ENCODE measurements at regions not wholly inside any gene's neighbourhood (a gene's known extent, or its start where the extent isn't known, plus 50 kb on each side); places are given as distances from the start of the nearest gene placed in this dataset.
A peak's percentile ranks its signal among the peaks of the same experiment; 100 is the strongest.

DNA sequence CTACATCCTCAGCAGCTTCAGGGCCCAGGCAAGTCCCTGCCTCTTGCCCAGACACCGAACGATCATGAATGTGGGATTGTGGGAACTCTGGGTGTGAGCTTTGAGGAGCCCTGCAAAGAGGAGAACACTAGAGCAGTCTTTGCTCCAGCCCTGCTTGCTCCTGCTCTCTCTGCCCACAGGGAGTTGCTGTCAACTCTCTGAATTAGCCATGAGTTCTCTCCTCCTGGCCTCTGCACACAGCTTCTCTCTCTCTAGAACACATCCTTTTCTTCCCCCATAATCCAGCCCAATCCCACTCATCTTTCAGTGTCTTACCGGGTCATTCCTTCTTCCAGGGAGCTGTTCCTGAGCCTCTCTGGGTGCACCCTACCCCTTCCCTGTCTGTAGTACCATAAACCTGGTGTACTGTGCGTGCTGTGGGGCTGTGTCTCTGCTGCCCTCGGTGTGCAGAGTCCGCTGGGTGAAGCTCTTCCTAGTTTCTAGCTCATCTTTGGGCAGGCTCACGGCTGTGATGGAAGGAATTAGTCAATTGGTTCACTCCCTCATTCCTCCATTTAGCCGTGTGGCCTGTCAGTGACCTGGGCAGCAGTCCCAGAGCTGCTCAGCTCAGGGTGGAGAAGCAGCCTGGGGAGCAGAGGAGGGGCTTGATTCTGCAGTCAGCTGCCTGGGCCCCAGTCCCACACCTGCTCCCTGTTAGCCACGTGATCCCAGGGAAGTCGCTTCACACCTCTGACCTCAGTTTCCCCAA is 132.9 kb upstream of the HDAC4 start:
- DNase-seq, result peak; percentile 52
- ATAC-seq, result peak; percentile 85
- intact Hi-C loops (cut with micrococcal nuclease), result no loop called here

DNA sequence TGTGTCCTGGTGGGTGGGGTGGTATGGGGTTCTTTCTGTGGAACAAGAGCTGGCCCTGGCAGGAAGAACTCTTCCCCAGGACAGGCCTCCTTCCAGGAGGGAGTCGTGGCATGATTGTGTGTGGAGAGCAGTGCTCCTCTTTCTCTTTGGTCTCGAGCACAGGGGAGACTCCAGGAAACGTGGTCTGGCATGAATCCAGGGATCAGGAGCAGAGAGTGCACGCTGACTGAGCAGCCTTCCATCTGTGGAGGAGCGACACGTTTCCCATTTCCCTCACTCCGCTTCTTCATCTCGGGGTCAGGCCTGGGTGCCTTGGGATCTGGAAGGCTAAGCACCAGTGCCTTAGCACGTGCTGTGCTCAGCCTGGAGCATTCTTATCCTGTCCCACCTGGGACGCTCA is 132.0 kb upstream of the HDAC4 start:
- ATAC-seq, result no peak
- intact Hi-C loops (cut with micrococcal nuclease), result no loop called here
- no peak for DNase-seq

DNA sequence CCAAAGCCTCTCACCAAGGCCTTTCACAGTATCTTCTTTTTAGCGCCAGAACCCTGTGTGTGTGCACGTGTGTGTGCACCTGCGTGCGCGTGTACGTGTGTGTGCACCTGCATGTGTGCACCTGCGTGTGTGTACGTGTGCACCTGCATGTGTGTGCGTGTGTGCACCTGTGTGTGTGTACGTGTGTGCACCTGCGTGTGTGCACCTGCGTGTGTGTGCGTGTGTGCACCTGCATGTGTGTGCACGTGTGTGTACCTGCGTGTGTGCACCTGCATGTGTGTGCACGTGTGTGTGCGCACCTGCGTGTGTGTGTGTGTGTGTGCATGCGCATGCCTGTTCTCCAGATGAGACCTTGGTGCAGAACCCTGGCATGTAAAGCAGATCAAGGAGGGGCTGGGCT is 131.4 kb upstream of the HDAC4 start:
- no peak for ATAC-seq
- intact Hi-C loops (cut with micrococcal nuclease), result no loop called here
- no peak for DNase-seq

DNA sequence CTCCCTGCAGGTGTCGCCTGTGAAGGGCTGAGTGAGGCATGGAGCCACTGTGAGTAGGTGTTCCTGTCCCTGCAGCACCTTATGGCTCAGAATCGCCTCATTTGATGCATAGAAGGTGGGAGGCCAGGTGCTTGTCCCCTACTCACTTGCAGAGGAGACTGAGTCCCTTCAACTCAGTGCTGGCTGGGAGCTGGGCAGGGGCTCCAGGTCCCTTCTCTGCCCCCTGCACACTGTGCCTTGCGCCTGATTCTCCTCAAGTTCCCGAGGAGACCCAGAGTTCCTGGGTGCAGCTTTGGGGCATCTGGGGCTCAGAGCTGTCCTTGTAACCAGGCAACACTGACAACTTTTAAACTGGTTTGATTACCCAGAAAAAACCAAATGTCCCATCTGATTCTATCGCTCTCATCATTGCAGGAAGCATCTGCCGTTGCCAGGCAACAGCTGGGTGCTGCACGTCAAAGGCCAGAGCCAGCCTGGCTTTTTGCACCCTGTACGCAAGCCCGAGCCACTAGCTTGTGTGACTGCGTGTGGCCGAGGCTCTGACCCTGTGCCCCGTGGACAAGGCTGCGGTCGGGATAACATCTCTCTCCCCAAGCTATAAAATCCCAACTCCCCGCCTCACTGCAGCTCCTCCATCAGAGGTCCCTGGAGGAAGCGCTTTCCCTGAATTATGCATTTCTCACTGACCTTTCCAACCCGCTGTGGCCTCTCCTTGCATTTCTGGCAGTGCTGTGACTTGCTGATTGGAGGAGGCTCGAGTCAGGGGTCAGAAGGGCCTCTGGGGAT is 130.8 kb upstream of the HDAC4 start:
- DNase-seq (no peak), ATAC-seq (no peak)
- intact Hi-C loops (cut with micrococcal nuclease), result no loop called here

DNA sequence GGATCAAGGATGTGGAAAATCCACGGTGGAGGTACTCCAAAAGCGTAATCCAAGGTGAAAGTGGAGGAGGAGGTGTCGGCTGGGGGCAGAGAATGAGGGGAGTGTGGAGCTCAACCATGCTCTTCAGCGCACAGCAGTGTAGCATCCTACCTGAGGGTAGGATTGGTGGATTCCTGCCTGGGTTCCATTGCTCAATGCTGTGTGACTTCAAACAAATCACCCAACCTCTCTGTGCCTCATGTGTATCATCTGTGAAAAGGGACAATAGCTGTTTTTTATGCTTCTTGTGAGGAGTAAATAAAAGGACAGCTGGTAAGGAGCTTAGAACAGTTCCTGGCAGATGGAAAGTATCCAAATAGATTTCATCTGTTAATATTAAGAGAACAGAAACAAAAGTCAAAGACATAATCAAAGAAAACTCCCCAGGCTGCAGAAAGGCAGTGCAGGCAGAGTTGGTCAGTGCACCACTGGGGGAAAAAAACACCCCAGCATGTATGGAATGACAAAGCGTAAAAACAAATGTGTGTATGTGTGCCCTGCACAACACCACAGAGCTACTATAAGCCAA is 130.0 kb upstream of the HDAC4 start:
- no peak for DNase-seq
- intact Hi-C loops (cut with micrococcal nuclease), result no loop called here
- no peak for ATAC-seq

DNA sequence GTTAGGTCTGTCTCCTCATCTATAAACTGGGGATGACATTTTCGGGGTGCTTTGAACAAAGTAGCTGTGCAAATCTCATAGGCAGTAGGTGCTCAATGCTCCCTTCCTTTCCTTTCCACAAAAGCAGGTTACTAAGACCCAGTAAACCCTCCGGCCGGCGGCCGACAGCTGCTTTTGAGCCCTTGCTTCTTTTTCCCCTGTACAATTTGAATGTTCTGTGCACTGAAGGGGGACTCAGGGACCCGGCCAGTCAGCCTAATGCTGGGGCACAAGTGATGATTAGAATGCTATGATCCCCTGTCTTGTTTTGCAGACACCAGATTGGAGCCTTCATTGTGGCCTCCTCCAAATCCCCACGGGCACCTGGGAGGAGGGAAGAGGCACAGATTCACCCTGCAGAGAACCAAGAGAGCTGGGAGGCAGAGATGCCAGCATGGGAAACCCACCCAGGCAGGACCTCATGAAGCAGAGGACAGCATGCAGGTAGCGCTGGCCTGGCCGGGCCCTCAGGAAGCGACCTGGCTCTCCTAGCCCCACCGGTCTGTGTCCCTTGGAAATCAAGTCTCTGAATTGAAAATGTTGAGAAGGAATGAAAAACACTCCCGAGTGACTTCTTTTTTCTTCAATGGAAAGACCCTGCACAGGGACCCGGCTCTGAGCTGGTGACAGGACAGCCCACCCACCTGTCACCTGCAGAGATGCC is 128.6 kb upstream of the HDAC4 start:
- DNase-seq (no peak), ATAC-seq (no peak)
- intact Hi-C loops (cut with micrococcal nuclease), result no loop called here

DNA sequence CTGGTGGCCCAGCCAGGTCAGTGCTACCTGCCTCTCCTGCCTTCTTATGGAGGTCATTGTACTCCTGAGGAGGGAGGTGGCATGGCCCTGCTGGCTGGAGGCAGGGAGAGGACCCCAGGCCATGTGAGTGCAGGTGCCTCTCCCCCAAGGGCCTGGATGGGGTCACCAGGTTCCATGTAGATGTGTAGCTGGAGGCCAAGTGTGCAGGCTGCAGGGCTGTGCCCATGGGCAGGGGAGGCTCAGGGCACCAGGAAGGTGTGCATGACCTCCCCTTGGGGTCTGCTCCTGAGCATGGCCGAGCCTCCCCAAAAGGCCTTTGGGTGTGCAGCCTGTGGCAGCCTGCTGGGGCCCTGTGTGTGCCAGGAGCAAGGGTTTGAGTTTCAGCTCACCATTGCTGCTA is 128.1 kb upstream of the HDAC4 start:
- intact Hi-C loops (cut with micrococcal nuclease), result no loop called here
- DNase-seq, result no peak
- no peak for ATAC-seq

DNA sequence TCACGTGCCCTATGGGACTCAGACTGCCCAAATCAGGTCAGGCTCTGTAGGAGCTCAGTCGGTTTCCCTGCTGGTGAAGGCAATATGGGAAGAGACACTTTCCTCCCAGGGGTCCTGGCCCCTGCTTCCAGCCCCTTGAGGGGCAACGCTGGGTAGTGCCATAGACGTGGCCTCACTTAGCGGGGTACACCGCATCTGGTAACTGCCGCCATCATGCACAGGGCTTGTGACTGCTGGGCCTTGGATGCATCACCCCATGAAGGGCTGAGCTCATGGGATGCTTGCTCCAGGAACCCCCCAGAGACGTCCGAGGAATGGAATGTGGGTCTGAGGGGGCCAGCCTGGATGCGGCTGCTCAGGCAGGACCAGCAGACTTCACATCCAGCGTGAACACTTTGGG is 127.3 kb upstream of the HDAC4 start:
- peak; percentile 3 for DNase-seq
- intact Hi-C loops (cut with micrococcal nuclease), result no loop called here
- no peak for ATAC-seq

DNA sequence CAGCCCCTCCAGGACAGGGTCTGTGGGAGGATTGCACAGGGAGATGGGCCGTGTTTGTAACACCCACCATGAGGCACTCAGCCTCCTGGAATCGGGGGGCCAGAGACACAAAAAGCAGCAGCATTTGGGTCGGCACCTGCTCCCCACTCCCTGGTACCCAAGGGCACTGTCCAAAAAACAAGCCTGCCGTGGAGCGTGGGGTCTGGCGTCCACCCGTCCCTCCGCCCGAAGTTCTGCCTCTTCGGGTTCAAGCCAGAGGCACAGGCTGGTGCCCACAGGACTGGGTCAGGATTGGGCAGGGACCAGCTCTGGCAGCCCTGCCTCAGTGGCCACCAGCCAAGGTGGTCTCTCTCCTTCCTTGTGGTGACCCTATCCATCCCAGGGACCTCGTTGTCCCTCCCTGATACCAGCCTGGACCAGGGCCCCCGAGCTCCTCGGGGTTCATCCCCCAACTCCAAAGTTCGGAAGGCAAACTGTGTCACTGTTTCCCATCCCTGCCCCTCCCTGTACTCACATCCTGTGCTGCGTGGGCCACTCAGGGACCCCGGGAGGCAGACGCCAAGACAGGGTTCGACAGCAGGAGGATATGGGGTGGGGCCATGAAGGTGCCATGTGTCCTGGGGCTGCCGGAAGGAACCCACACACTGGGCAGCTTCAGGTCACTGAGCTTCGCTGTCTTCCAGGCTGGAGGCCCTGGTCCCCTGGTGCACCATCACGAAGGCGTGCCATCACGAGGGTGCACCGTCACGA is 126.0 kb upstream of the HDAC4 start:
- ATAC-seq, result no peak
- DNase-seq, result peak; percentile 15

DNA sequence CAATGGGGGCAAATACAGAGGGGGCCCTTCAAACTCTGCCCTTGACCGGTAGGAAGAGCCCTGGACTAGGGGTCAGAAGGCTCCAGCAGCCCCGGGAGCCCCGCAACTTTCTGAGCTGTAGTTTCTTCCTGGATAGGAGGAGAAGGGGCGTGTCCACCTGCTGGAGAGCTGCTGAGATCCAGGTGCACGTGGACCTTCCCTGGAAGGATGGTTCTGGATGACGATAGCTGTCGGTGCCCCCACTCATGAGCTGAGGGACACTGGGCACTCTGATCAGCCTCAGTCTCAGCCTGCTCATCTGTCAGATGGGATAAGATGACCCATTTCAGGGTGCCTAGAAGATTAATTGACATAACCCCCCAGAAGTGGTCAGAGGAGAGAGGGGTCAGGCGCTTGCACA is 125.2 kb upstream of the HDAC4 start:
- intact Hi-C loops (cut with micrococcal nuclease), result no loop called here
- DNase-seq (peak; percentile 1), ATAC-seq (no peak)

More for the DNA sequence above, 126.0 kb upstream of the HDAC4 start:
- intact Hi-C loops (cut with micrococcal nuclease), result no loop called here

DNA sequence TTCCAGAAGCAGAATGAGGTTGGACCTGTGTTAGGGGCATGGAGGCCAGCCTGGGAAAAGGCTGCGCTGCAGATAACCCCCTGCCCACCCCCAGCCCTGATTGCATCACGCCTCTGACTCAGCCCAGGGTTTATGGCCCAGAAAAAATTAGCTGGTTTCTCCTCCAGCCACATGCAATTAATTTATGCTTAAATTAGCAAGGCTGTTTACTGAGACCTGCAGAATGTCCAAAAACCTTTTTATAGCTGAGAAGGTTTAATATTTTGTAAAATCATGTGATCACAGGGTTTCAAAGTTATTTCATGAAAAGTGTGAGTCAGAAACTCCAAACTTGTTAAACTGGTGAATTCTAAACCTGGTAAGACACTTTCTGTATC is 123.1 kb upstream of the HDAC4 start:
- ATAC-seq (no peak), DNase-seq (peak; percentile 8)
- intact Hi-C loops (cut with micrococcal nuclease), result no loop called here

DNA sequence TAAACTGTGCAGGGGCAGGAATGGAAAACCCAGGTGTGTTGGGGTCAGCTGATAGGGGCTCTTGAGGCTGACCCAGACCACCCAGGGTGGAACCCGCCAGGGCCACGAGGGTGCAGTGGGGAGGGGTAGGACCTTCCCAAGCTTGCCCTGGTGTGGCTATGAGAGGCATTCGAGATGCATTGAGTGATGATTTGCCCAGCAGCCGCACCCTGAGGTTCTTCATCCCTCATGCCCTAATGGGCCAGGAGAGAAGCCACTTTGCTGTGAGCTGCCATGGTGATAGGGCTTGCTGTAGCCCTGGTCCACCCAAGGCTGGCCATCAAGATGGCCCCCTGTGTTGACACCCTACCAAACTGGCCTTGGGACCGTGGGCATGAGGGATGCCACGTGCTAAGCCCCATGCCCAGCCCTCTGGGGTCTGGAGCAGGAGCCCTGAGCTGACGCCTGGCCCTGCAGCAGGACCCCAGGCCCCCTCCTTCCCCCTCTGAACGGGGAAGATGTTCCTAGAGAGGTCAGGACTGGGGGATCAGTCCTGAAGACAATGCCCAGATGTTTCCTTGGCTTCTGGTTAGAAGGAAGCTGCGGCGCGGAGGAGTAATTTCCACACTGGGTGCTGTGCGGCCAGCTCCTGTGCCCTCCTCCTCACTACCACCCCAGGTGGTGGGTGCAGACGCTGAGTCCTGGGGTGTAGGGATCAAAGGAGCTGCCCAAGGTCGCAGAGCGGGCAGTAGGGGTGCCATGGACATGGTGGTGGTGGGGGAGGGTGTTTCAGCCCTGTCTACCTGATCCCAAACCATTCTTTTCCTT is 122.5 kb upstream of the HDAC4 start:
- intact Hi-C loops (cut with micrococcal nuclease), result no loop called here
- ATAC-seq (no peak), DNase-seq (peak; percentile 5)

DNA sequence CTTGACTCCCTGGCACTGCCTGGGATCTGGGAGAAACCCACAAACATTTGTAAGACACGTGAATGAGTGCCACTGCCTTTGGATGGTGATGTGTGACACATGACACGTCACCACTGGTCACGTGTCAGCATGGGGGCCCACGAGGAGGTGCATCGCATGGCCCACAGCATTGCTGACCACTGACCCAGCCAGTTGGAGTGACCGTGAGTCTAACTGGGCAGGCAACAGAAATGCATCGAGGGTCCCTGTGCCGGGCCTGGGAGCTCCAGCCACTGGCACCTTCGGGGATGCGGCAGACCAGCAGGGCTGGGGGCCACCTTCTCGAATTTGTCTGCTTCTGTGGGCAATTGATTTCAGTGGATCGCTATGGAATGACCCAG is 121.9 kb upstream of the HDAC4 start:
- intact Hi-C loops (cut with micrococcal nuclease), result no loop called here
- ATAC-seq (no peak), DNase-seq (peak; percentile 12)

DNA sequence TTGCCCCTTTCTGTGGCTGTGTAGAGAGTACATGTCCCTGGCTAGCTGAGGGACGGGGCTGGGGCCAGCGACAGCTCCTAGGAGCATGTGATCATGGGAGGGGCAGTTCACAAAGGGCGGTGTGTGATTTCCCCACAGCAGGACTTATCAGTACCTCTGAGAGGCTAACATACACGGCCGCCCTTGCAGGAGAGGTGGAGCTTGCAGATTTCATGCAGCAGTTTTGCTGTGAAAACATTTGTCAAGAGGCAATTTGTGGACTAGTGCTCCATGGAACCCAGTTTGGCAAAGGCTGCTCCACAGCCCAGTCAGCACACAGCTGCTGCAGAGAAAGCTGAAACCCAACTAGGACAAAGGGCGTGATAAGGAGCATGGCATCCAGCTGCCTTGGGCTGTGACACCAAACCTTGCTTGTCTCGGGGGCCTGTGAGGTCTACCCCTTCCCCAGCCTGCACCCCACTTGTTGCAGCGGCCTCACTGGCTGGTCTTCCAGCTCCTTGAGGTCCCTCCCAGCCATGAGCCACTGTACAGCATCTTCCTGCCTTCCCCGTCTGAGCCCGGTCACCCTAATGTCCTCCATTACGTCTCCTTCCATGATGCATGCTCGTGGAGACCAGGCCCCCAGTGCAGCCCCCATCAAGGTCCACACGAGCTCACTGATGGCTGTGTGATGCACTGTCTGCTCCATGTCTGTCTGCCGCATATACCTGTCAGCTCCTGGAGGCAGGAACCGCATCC is 121.4 kb upstream of the HDAC4 start:
- ATAC-seq, result peak; percentile 89
- DNase-seq, result peak; percentile 61
- intact Hi-C loops (cut with micrococcal nuclease), result no loop called here

DNA sequence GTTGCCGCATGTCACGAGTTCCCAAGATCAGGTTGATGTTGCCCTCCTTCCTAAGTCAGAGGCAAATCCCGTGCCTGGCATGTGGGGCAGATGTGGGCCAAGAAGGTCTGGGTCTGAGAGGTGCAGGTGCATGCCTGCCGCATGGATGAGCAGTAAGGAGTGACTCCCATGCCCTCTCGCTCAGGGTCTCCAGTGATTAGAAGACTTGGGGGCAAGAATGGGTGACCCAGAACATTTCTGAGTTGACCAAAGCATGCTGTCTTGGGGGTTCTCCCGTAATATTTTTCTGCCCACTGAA is 120.6 kb upstream of the HDAC4 start:
- DNase-seq, result no peak
- no peak for ATAC-seq
- intact Hi-C loops (cut with micrococcal nuclease), result no loop called here

DNA sequence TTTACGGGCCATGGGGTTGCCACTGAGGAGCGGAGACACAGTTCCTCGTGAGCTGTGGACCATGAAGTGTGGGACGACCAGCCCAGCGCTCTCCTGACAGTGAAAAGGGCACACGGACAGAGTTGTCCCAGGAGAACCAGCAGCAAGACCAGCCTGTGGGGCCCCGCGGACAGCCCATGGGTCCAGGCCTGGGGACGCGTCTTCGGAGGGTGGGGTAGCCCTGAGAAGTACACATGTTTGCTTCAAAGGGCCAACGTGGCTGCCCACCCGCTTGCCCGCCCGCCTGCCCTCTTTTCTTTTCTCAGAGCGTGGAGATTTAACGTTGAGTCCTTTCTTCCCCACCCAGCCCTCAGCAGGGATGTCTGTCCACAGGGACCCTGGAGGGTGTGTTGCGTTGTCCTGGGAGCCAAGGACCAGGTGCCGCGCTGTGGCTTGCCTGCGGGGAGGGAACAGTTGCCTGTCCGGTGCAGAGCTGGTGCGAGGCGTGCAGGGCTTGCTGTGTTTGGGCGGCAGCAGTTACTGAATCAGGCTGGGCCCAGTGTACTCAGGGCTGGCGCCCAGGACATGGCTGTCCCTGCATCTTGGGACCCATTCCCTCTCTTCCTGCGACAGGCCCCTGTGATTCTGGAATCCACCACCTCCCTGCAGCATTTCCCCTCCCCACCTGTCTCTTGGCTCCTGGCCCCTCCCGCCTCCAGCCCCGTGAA is 120.1 kb upstream of the HDAC4 start:
- DNase-seq (no peak), ATAC-seq (no peak)
- intact Hi-C loops (cut with micrococcal nuclease), result no loop called here

DNA sequence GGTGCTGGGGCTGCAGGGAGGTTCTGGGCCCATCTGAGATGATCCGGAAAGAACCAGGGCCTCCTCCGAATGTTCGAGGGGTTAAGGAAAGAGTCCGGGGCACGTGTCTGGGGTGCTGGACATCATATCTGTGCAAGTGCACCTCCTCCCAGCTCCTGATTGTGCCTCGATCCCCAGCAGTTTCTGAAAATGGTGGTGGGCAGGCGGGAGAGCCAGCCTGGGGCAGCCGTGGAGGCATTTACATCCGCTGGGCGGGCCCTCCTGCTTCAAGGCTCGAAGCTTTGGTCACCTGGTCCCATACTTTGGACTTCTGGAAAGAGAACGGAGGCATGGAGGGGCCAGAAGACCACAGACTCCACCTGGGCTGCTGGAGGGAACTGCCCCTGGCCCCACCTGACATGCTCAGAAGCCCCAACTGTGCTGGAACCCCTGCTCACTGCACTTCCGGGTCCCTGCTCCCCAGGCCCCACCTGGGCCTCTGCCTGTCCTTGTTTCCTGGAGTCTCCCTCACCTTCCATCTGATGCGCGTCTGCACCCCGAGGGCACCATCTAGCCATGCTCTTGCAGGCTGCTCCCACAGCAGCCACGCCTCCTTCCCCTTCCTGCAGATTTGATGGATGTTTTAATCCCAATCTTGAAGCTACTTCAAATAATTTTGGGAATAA is 119.2 kb upstream of the HDAC4 start:
- intact Hi-C loops (cut with micrococcal nuclease), result no loop called here
- ATAC-seq, result no peak
- DNase-seq, result no peak

Measured in left ventricle myocardium superior (tissue), 1 donor.